DND-41 (cell line): ENCODE measurements at regions not wholly inside any gene's neighbourhood (a gene's known extent, or its start where the extent isn't known, plus 50 kb on each side); places are given as distances from the start of the nearest gene placed in this dataset.
A peak's percentile ranks its signal among the peaks of the same experiment; 100 is the strongest.

Source experiments
- ATAC-seq: fragments of 200-7000 bp; cut with Tn5 transposase; 3 replicates; pipeline ENCODE4 v1.9.1; 2021; ENCODE audit warnings: low read depth; ENCODE audit not compliant: insufficient read depth
- DNase-seq: peaks from one replicate; pipeline ENCODE4 v3.0.0-alpha.2; 2020
- H2AFZ ChIP-seq: 2 replicates; pipeline ENCODE4 v1.6.0; 2012; ENCODE audit warnings: low read depth, low read length
- H3K27ac ChIP-seq: 2 replicates; pipeline ENCODE4 v1.5.1; 2012; ENCODE audit warnings: low read length, inconsistent platforms
- H3K27me3 ChIP-seq: fragments of 200-600 bp; sonication (generic); 2 replicates; pipeline ENCODE4 v1.6.0; 2012; ENCODE audit warnings: low read length, mild to moderate bottlenecking, inconsistent platforms; ENCODE audit not compliant: insufficient read depth, poor library complexity
- H3K36me3 ChIP-seq: 2 replicates; pipeline ENCODE4 v1.5.1; 2012; ENCODE audit warnings: low read length, inconsistent platforms; ENCODE audit not compliant: insufficient read depth
- H3K4me1 ChIP-seq: 2 replicates; pipeline ENCODE4 v1.5.1; 2012; ENCODE audit warnings: mild to moderate bottlenecking, low read length; ENCODE audit not compliant: insufficient read depth
- H3K4me2 ChIP-seq: 2 replicates; pipeline ENCODE4 v1.6.0; 2012; ENCODE audit warnings: mild to moderate bottlenecking, moderate library complexity, low read length, inconsistent platforms; ENCODE audit not compliant: insufficient read depth
- H3K4me3 ChIP-seq, 2 experiments: fragments of 200-600 bp in 1 of 2; shearing (Covaris generic) in 1 of 2; 2 replicates each; pipeline ENCODE4 v1.5.1; 2012 to 2016; ENCODE audit warnings: inconsistent platforms in 2 of 2, low read length in 2 of 2, mild to moderate bottlenecking in 2 of 2, low read depth in 1 of 2, moderate library complexity in 1 of 2
- H3K79me2 ChIP-seq: 2 replicates; pipeline ENCODE4 v1.6.0; 2012; ENCODE audit warnings: low read length, inconsistent platforms; ENCODE audit not compliant: insufficient read depth
- H3K9ac ChIP-seq: 2 replicates; pipeline ENCODE4 v1.6.0; 2012; ENCODE audit warnings: low read depth, mild to moderate bottlenecking, inconsistent platforms, low read length, moderate library complexity
- H3K9me3 ChIP-seq: 2 replicates; pipeline ENCODE4 v1.5.1; 2012; ENCODE audit warnings: low read length, moderate library complexity, mild to moderate bottlenecking, inconsistent platforms; ENCODE audit not compliant: insufficient read depth, severe bottlenecking
- H4K20me1 ChIP-seq: 2 replicates; pipeline ENCODE4 v1.6.0; 2012; ENCODE audit warnings: low read length; ENCODE audit not compliant: insufficient read depth
- EZH2 ChIP-seq: IDR thresholded peaks from 3 replicates; pipeline ENCODE4 v1.6.1; 2012; ENCODE audit warnings: borderline replicate concordance, low read depth, mild to moderate bottlenecking, moderate library complexity, low read length, inconsistent platforms; ENCODE audit not compliant: severe bottlenecking
- TF ChIP-seq, protein P1 (sequence below): IDR thresholded peaks from 2 replicates; pipeline ENCODE4 v1.5.1; 2012; ENCODE audit warnings: borderline replicate concordance, low read length, moderate library complexity, mild to moderate bottlenecking; ENCODE audit not compliant: poor library complexity, severe bottlenecking; ENCODE audit errors: extremely low read depth

DNA sequence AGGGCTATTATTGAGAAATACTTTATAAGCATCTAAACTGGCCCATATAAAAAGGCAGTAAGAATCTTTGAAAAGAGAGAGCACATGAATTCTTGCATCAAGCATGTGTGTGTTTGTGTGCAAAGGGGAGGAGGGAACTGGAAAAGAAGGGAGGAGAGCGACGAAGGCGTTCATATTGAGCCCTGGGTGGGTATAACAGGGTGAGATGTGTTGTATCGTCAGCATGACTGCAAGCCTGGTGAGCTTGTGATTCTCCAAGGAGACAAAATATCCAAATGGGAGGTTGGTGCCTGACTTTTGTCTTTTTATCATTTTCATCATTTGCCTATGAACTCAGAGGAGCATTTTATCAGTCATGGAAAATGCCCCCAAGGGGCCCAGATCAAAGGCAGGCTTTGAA lies 70.8 kb upstream of the PMFBP1 start:
- no peaks in the 10 kb centered on the region for H3K79me2 ChIP-seq
- H3K9me3 ChIP-seq = no peaks in the 10 kb centered on the region
- H3K27me3 ChIP-seq = no peaks in the 10 kb centered on the region
- TF ChIP-seq EZH2 = no peak
- TF ChIP-seq, protein P1, sequence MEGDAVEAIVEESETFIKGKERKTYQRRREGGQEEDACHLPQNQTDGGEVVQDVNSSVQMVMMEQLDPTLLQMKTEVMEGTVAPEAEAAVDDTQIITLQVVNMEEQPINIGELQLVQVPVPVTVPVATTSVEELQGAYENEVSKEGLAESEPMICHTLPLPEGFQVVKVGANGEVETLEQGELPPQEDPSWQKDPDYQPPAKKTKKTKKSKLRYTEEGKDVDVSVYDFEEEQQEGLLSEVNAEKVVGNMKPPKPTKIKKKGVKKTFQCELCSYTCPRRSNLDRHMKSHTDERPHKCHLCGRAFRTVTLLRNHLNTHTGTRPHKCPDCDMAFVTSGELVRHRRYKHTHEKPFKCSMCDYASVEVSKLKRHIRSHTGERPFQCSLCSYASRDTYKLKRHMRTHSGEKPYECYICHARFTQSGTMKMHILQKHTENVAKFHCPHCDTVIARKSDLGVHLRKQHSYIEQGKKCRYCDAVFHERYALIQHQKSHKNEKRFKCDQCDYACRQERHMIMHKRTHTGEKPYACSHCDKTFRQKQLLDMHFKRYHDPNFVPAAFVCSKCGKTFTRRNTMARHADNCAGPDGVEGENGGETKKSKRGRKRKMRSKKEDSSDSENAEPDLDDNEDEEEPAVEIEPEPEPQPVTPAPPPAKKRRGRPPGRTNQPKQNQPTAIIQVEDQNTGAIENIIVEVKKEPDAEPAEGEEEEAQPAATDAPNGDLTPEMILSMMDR = no peak
- DNase-seq (no peak), ATAC-seq (no peak)
- no peaks in the 10 kb centered on the region for H4K20me1 ChIP-seq
- H3K9ac ChIP-seq = no peak overlapping the region
- H3K4me1 ChIP-seq = no peaks in the 10 kb centered on the region
- no peak overlapping the region for H2AFZ ChIP-seq
- no peaks in the 10 kb centered on the region for H3K36me3 ChIP-seq
- H3K4me2 ChIP-seq = no peak overlapping the region
- H3K27ac ChIP-seq = no peak overlapping the region
- no peak overlapping the region for H3K4me3 ChIP-seq

DNA sequence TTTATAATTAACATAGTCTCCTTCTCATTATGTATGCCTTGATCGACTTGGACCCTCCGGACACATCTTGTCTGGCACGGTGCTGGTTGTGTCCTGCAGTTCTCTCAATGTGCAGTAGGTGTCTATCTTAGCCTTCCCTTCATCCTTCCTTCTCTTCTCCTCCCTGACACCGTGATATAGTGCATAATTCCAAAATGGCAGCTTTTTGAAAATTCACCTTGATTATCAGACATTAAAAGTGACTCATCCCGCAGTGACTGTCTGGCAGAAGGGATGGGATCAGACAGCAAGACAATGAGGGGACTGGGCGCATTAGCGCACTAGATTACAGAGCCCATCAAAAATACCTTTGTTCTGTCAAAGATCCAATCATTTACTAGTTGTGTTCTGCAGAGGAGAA lies 70.0 kb upstream of the PMFBP1 start:
- no peaks in the 10 kb centered on the region for H3K9me3 ChIP-seq
- H3K27me3 ChIP-seq = no peaks in the 10 kb centered on the region
- no peaks in the 10 kb centered on the region for H3K4me1 ChIP-seq
- H3K9ac ChIP-seq = no peak overlapping the region
- no peak overlapping the region for H3K4me2 ChIP-seq
- ATAC-seq (peak; percentile 68), DNase-seq (no peak)
- TF ChIP-seq, protein P1 = peak; percentile 66
- TF ChIP-seq EZH2 = no peak
- H3K79me2 ChIP-seq = no peaks in the 10 kb centered on the region
- no peak overlapping the region for H3K4me3 ChIP-seq
- H3K36me3 ChIP-seq = no peaks in the 10 kb centered on the region
- H4K20me1 ChIP-seq = no peaks in the 10 kb centered on the region
- H3K27ac ChIP-seq = no peak overlapping the region
- H2AFZ ChIP-seq = no peak overlapping the region

DNA sequence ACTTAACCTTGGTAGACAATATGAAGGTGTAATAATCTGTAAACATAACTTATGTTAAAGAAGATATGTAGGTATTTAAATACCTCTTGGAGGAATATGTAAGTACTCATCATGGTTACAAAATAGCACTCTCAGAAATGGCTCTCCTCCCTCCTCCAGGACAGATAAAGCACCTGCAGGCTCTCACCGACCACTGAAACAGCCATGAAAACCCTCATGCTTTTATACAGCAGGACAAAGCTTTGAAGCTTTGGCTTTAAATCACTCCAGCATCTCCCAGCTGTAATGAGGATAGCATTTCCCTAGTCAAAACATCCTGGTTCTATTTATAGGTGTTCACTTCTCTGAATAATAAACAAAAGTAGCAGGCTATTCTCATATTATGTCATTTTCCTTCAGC lies 69.1 kb upstream of the PMFBP1 start:
- Histone ChIP-seq H4K20me1 (no peaks in the 10 kb centered on the region), H3K27me3 (no peaks in the 10 kb centered on the region), H3K9me3 (no peaks in the 10 kb centered on the region), H3K4me2 (no peak overlapping the region), H3K4me1 (no peaks in the 10 kb centered on the region), H3K4me3 (no peak overlapping the region), H3K79me2 (no peaks in the 10 kb centered on the region), H3K27ac (no peak overlapping the region), H2AFZ (no peak overlapping the region), H3K9ac (no peak overlapping the region), H3K36me3 (no peaks in the 10 kb centered on the region)
- no peak for DNase-seq
- no peak for TF ChIP-seq EZH2
- TF ChIP-seq, protein P1 = no peak
- ATAC-seq = no peak

DNA sequence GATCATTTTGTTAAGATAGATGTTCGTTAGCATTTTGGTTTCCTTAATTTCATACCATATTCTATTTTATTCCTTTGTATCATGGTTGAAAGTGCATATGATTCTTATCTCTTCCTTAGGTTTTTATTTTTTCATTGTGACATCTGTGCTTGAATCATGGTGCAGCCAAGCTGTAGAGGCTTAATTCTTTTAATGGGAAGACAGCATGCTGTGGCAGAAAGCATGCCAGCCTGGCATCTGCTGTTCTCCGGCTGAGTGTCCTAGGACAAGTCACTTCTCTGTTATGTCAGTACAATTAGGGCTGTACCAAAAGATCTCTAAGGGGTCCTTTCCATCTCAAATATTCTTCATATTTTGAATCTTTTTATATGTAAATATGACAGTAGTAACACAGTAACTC lies 68.5 kb upstream of the PMFBP1 start:
- H3K79me2 ChIP-seq = no peaks in the 10 kb centered on the region
- H3K9me3 ChIP-seq = no peaks in the 10 kb centered on the region
- no peak overlapping the region for H3K9ac ChIP-seq
- DNase-seq = no peak
- H3K27me3 ChIP-seq = no peaks in the 10 kb centered on the region
- no peaks in the 10 kb centered on the region for H3K4me1 ChIP-seq
- no peak for TF ChIP-seq EZH2
- TF ChIP-seq, protein P1 = no peak
- H4K20me1 ChIP-seq = no peaks in the 10 kb centered on the region
- no peaks in the 10 kb centered on the region for H3K36me3 ChIP-seq
- H3K27ac ChIP-seq = no peak overlapping the region
- ATAC-seq = no peak
- no peak overlapping the region for H3K4me2 ChIP-seq
- no peak overlapping the region for H2AFZ ChIP-seq
- H3K4me3 ChIP-seq = no peak overlapping the region
